A549 (cell line): ENCODE measurements at regions not wholly inside any gene's neighbourhood (a gene's known extent, or its start where the extent isn't known, plus 50 kb on each side); places are given as distances from the start of the nearest gene placed in this dataset.

ENCODE experiments used
- ATAC-seq, 2 experiments: fragments of 200-7000 bp in 1 of 2; fragments of >200 bp in 1 of 2; cut with Nextera tagmentation in 1 of 2; cut with Tn5 transposase in 1 of 2; 3 replicates each; pipeline versions ENCODE4 v1.8.0 to v1.9.1; 2018 to 2020; ENCODE audit warnings: mild to moderate bottlenecking in 1 of 2, moderate library complexity in 1 of 2
- CTCF ChIA-PET: fragments of 300-600 bp; sonication (Branson Sonifier 250); formaldehyde crosslinking; extraction: SDS; loops from one replicate; lab custom pipeline; 2021; ENCODE audit warnings: antibody characterized with exemption, inconsistent platforms; lab: Yijun Ruan, JAX
- POLR2A ChIA-PET: fragments of 350-600 bp; formaldehyde crosslinking; extraction: SDS; loops from one replicate; lab custom pipeline; 2021; ENCODE audit warnings: antibody characterized with exemption, inconsistent platforms; lab: Yijun Ruan, JAX
- DNase-seq, 2 experiments: peaks; one replicate each; pipeline versions ENCODE4 v3.0.0 to v3.0.0-alpha.2; 2011 to 2016; ENCODE audit warnings: low read depth in 1 of 2, low spot score in 1 of 2
- FAIRE-seq: peaks from 2 replicates; lab custom pipeline; 2011; peaks lifted over from hg19 to GRCh38; lab: Jason Lieb, UNC
- H3K27ac ChIP-seq, 2 experiments: fragments of >200 bp; sonication (Bioruptor Twin); formaldehyde crosslinking; 3 replicates each; pipeline ENCODE4 v1.5.1; 2016 to 2017
- H3K4me1 ChIP-seq: fragments of >200 bp; sonication (Bioruptor Twin); formaldehyde crosslinking; 3 replicates; pipeline ENCODE4 v1.6.1; 2016
- H3K4me2 ChIP-seq: fragments of >200 bp; sonication (Bioruptor Twin); formaldehyde crosslinking; 3 replicates; pipeline ENCODE4 v1.6.1; 2016
- H3K4me3 ChIP-seq: fragments of >200 bp; sonication (Bioruptor Twin); formaldehyde crosslinking; 3 replicates; pipeline ENCODE4 v1.5.1; 2016
- H3K9me3 ChIP-seq: fragments of >200 bp; sonication (Bioruptor Twin); formaldehyde crosslinking; 3 replicates; pipeline ENCODE4 v1.6.1; 2016
- BHLHE40 ChIP-seq: IDR thresholded peaks from 2 replicates; pipeline ENCODE4 v1.6.1; 2012; ENCODE audit warnings: low read depth, low read length, inconsistent platforms
- CEBPB ChIP-seq, 2 experiments: fragments of >200 bp in 1 of 2; sonication (Bioruptor Twin) in 1 of 2; formaldehyde crosslinking in 1 of 2; IDR thresholded peaks; 2 replicates each; pipeline ENCODE4 v1.6.1; 2012 to 2016
- CHD2 ChIP-seq: fragments of 150-350 bp; IDR thresholded peaks from 2 replicates; pipeline ENCODE4 v1.6.1; 2014; ENCODE audit warnings: low read length; ENCODE audit not compliant: partially characterized antibody
- EHF ChIP-seq: fragments of 250-450 bp; sonication (Bioruptor Pico); IDR thresholded peaks from 2 replicates; pipeline ENCODE4 v1.5.0; 2020; ENCODE audit warnings: mild to moderate bottlenecking
- EHMT2 ChIP-seq: fragments of 200-600 bp; sonication (generic); IDR thresholded peaks from 2 replicates; pipeline ENCODE4 v1.6.1; 2016; ENCODE audit warnings: antibody characterized with exemption, low read depth, mild to moderate bottlenecking, moderate library complexity
- EP300 ChIP-seq, 2 experiments: fragments of >200 bp; sonication (Bioruptor Twin); formaldehyde crosslinking; IDR thresholded peaks; 2 replicates in 1 of 2; 3 replicates in 1 of 2; pipeline ENCODE4 v1.6.1; 2016 to 2017
- FOSL2 ChIP-seq, 2 experiments: fragments of 450-650 bp in 1 of 2; fragments of >200 bp in 1 of 2; sonication (Bioruptor Twin) in 1 of 2; formaldehyde crosslinking; IDR thresholded peaks; 2 replicates each; pipeline versions ENCODE4 v1.5.0 to v1.6.1; 2016 to 2020; ENCODE audit warnings: mild to moderate bottlenecking in 1 of 2, moderate library complexity in 1 of 2
- HDAC2 ChIP-seq: fragments of 200-600 bp; sonication (generic); IDR thresholded peaks from 2 replicates; pipeline ENCODE4 v1.6.1; 2016
- HOXA7 ChIP-seq: fragments of 250-450 bp; sonication (Bioruptor Pico); IDR thresholded peaks from 2 replicates; pipeline ENCODE4 v1.5.0; 2020; ENCODE audit warnings: mild to moderate bottlenecking, moderate library complexity
- JUN ChIP-seq, 2 experiments: fragments of >200 bp; sonication (Bioruptor Twin); formaldehyde crosslinking; IDR thresholded peaks; 2 replicates in 1 of 2; 3 replicates in 1 of 2; pipeline ENCODE4 v1.6.1; 2016 to 2017
- MAZ ChIP-seq: fragments of 150-350 bp; IDR thresholded peaks from 2 replicates; pipeline ENCODE4 v1.6.1; 2014; ENCODE audit warnings: antibody characterized with exemption, low read depth, low read length, borderline replicate concordance
- NFE2L2 ChIP-seq: fragments of 150-350 bp; conservative IDR thresholded peaks from 2 replicates; pipeline ENCODE4 v1.6.1; 2014; ENCODE audit warnings: low read length
- NPAS2 ChIP-seq: fragments of 250-450 bp; sonication (Bioruptor Pico); IDR thresholded peaks from 2 replicates; pipeline ENCODE4 v1.8.0; 2022; ENCODE audit warnings: mild to moderate bottlenecking, moderate library complexity, borderline replicate concordance
- RARB ChIP-seq: fragments of 250-450 bp; sonication (Bioruptor Pico); IDR thresholded peaks from 2 replicates; pipeline ENCODE4 v1.8.0; 2021; ENCODE audit warnings: mild to moderate bottlenecking, moderate library complexity
- WGBS: methylation state at CpG from one replicate; pipeline ENCODE4 v1.1.6; 2017; ENCODE audit errors: missing lambda C conversion rate; 5-methylcytosine and 5-hydroxymethylcytosine counted together
- TF ChIP-seq, protein P1 (sequence below): fragments of >200 bp; sonication (Bioruptor Twin); formaldehyde crosslinking; IDR thresholded peaks from 3 replicates; pipeline ENCODE4 v1.5.1; 2016
- TF ChIP-seq, protein P2 (sequence below): IDR thresholded peaks from 2 replicates; pipeline ENCODE4 v1.6.1; 2012; ENCODE audit warnings: low read depth, borderline replicate concordance
- TF ChIP-seq, protein P3 (sequence below): fragments of 450-650 bp; IDR thresholded peaks from 2 replicates; pipeline ENCODE4 v1.6.1; 2014; ENCODE audit warnings: antibody characterized with exemption
- TF ChIP-seq, protein P4 (sequence below): IDR thresholded peaks from 2 replicates; pipeline ENCODE4 v1.6.1; 2012
- TF ChIP-seq, protein P5 (sequence below): fragments of 200-600 bp; sonication (generic); IDR thresholded peaks from 2 replicates; pipeline ENCODE4 v1.6.1; 2016; ENCODE audit warnings: antibody characterized with exemption, mild to moderate bottlenecking, moderate library complexity
- TF ChIP-seq, protein P6 (sequence below): fragments of >200 bp; sonication (Bioruptor Twin); formaldehyde crosslinking; IDR thresholded peaks from 2 replicates; pipeline ENCODE4 v1.6.1; 2016

DNA sequence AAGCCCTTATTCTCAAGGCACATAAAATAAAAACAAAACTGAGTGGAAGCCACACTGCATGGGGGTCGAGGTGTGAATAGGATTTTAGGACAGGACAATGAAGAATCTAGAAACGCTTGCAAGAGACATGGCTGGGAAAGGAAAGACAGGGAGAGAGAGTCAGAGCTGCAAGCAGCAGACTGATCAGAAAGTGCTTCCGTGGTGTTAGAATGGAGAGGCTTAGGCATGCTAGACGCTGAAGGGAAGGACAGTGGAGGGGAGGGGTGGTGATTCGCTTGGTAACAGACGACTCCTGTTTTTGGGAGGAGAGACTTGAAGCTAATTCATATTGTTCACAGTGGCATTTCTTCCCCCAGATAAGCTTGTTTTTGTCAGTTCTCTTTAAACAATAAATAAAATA is 173.5 kb downstream of the AIPL1 start:
- Histone ChIP-seq H3K4me1 (no peaks in the 10 kb centered on the region), H3K27ac (no peak overlapping the region), H3K4me2 (no peak overlapping the region), H3K4me3 (no peak overlapping the region), H3K9me3 (0 out of 3 replicates have a peak, but pooled peaks cover 4% of the 10 kb centered on the region)
- ChIA-PET POLR2A (no interaction called here), CTCF (interaction anchor here (0.7 kb wide), 1 partner anchor 13 kb away, joined by 3 read pairs; no protein-coding TSS in a partner anchor)
- TF ChIP-seq FOSL2 (IDR thresholded peaks at IDR 0.05), result no peak
- TF ChIP-seq FOSL2 (CRISPR knock-in tag; IDR thresholded peaks at IDR 0.05), result no peak
- TF ChIP-seq, protein P1, sequence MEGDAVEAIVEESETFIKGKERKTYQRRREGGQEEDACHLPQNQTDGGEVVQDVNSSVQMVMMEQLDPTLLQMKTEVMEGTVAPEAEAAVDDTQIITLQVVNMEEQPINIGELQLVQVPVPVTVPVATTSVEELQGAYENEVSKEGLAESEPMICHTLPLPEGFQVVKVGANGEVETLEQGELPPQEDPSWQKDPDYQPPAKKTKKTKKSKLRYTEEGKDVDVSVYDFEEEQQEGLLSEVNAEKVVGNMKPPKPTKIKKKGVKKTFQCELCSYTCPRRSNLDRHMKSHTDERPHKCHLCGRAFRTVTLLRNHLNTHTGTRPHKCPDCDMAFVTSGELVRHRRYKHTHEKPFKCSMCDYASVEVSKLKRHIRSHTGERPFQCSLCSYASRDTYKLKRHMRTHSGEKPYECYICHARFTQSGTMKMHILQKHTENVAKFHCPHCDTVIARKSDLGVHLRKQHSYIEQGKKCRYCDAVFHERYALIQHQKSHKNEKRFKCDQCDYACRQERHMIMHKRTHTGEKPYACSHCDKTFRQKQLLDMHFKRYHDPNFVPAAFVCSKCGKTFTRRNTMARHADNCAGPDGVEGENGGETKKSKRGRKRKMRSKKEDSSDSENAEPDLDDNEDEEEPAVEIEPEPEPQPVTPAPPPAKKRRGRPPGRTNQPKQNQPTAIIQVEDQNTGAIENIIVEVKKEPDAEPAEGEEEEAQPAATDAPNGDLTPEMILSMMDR, result no peak
- no peak for TF ChIP-seq RARB (CRISPR knock-in tag)
- no peak for TF ChIP-seq HDAC2
- TF ChIP-seq JUN (IDR thresholded peaks at IDR 0.05), result no peak
- TF ChIP-seq, protein P2, sequence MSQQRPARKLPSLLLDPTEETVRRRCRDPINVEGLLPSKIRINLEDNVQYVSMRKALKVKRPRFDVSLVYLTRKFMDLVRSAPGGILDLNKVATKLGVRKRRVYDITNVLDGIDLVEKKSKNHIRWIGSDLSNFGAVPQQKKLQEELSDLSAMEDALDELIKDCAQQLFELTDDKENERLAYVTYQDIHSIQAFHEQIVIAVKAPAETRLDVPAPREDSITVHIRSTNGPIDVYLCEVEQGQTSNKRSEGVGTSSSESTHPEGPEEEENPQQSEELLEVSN, result no peak
- no peak for TF ChIP-seq EP300 (IDR thresholded peaks at IDR 0.05)
- TF ChIP-seq, protein P3, sequence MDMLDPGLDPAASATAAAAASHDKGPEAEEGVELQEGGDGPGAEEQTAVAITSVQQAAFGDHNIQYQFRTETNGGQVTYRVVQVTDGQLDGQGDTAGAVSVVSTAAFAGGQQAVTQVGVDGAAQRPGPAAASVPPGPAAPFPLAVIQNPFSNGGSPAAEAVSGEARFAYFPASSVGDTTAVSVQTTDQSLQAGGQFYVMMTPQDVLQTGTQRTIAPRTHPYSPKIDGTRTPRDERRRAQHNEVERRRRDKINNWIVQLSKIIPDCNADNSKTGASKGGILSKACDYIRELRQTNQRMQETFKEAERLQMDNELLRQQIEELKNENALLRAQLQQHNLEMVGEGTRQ, result no peak
- TF ChIP-seq CEBPB (IDR thresholded peaks at IDR 0.05), result no peak
- TF ChIP-seq NPAS2 (CRISPR knock-in tag), result no peak
- no peak for TF ChIP-seq NFE2L2
- TF ChIP-seq EHF, result no peak
- TF ChIP-seq BHLHE40, result no peak
- no peak for TF ChIP-seq MAZ
- no peak for DNase-seq
- no peak for FAIRE-seq
- 9% methylated on average over 6 of the region's 6 CpGs for WGBS
- no peak for ATAC-seq

DNA sequence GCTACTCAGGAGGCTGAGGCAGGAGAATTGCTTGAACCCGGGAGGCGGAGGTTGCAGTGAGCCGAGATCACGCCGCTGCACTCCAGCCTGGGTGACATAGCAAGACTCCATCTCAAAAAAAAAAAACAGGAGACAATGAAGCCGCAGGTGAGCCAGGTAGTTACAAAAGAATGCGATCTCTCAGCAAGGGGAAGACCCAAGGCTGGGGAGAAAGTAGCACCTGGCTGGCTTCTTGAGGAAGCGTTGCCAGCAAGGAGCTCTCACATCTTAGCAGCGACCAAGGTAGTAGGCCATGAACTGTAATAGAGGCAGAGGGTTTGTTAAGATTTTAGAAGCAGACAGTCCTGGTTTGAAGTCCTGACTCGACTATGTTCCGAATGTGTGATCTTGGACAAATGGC is 175.0 kb downstream of the AIPL1 start:
- ATAC-seq (no peak), FAIRE-seq (no peak), DNase-seq (no peak)
- TF ChIP-seq, protein P4, sequence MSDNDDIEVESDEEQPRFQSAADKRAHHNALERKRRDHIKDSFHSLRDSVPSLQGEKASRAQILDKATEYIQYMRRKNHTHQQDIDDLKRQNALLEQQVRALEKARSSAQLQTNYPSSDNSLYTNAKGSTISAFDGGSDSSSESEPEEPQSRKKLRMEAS, result no peak
- Histone ChIP-seq H3K27ac (no peak overlapping the region), H3K4me2 (no peak overlapping the region), H3K4me3 (no peak overlapping the region), H3K9me3 (no peaks in the 10 kb centered on the region), H3K4me1 (no peaks in the 10 kb centered on the region)
- CTCF ChIA-PET, result interaction anchor here (0.8 to 1.2 kb wide), 2 partner anchors 44 to 666 kb away, joined by 3 to 4 read pairs; no protein-coding TSS in a partner anchor
- POLR2A ChIA-PET, result no interaction called here
- WGBS, result 44% methylated on average over 11 of the region's 11 CpGs

DNA sequence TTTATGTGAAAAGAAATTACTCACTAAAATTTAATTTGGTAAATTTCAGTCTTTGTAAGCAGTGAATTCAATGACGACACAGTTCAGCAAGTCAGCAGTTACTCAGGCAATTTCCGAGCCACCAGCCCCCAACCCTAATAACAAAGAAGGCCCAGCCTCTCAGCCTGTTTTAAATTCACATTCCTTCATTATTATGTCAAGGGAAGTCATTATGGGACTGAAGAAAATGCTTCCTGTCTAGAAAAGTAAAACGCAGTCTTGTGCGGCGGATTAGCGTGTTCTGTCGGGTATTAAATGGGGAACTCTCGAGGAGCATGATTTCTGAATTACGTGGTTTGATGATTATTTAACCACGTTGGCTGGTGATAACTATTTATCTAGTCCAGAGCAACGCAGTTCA is 177.6 kb downstream of the AIPL1 start:
- H3K27ac ChIP-seq, result no peak overlapping the region
- WGBS, result 50% methylated on average over 11 of the region's 11 CpGs
- H3K4me2 ChIP-seq, result no peak overlapping the region
- POLR2A ChIA-PET, result interaction anchor here (0.7 kb wide), 1 partner anchor 643 kb away, joined by 4 read pairs; no protein-coding TSS in a partner anchor
- H3K9me3 ChIP-seq, result no peaks in the 10 kb centered on the region
- FAIRE-seq (no peak), ATAC-seq (no peak), DNase-seq (no peak)
- CTCF ChIA-PET, result interaction anchor here (1.4 to 1.6 kb wide), 2 partner anchors 12 to 18 kb away, joined by 3 to 4 read pairs; no protein-coding TSS in a partner anchor
- H3K4me3 ChIP-seq, result no peak overlapping the region
- TF ChIP-seq CHD2 (no peak), CEBPB (IDR thresholded peaks at IDR 0.05) (no peak), HOXA7 (CRISPR knock-in tag) (no peak), EHMT2 (no peak)
- TF ChIP-seq, protein P5, sequence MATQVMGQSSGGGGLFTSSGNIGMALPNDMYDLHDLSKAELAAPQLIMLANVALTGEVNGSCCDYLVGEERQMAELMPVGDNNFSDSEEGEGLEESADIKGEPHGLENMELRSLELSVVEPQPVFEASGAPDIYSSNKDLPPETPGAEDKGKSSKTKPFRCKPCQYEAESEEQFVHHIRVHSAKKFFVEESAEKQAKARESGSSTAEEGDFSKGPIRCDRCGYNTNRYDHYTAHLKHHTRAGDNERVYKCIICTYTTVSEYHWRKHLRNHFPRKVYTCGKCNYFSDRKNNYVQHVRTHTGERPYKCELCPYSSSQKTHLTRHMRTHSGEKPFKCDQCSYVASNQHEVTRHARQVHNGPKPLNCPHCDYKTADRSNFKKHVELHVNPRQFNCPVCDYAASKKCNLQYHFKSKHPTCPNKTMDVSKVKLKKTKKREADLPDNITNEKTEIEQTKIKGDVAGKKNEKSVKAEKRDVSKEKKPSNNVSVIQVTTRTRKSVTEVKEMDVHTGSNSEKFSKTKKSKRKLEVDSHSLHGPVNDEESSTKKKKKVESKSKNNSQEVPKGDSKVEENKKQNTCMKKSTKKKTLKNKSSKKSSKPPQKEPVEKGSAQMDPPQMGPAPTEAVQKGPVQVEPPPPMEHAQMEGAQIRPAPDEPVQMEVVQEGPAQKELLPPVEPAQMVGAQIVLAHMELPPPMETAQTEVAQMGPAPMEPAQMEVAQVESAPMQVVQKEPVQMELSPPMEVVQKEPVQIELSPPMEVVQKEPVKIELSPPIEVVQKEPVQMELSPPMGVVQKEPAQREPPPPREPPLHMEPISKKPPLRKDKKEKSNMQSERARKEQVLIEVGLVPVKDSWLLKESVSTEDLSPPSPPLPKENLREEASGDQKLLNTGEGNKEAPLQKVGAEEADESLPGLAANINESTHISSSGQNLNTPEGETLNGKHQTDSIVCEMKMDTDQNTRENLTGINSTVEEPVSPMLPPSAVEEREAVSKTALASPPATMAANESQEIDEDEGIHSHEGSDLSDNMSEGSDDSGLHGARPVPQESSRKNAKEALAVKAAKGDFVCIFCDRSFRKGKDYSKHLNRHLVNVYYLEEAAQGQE, result no peak
- TF ChIP-seq, protein P6, sequence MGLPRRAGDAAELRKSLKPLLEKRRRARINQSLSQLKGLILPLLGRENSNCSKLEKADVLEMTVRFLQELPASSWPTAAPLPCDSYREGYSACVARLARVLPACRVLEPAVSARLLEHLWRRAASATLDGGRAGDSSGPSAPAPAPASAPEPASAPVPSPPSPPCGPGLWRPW, result no peak
- H3K4me1 ChIP-seq, result no peaks in the 10 kb centered on the region
